NCI-H2029 (cell line): ENCODE measurements at regions not wholly inside any gene's neighbourhood (a gene's known extent, or its start where the extent isn't known, plus 50 kb on each side); places are given as distances from the start of the nearest gene placed in this dataset.
"Not testable (repeated sequence)": the region's sequence is repeated elsewhere in the genome, so short reads cannot be mapped to it uniquely, and the experiment has no call there.

ENCODE experiments used
- DNase-seq: peaks from one replicate; lab custom pipeline; 2025; lab: John Stamatoyannopoulos, UW

DNA sequence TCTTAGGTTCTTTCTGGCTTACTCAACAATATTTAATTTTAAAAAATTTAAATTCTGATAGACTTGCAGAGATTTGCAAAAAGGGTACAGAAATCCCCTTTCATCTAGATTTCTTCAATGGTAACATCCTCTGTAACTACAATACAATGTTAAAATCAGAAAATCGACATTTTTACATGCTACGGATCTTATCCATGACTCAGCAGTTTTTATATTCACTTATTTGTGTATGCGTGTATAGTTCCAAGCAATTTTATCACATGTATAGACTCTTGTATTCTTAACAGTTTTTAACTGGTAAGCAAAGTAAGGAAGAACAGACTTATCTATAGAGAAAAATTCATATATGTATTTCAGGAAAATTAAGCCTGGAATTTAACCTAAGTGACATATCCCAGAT, 256.1 kb upstream of the MEX3C start:
- DNase-seq: no peak

DNA sequence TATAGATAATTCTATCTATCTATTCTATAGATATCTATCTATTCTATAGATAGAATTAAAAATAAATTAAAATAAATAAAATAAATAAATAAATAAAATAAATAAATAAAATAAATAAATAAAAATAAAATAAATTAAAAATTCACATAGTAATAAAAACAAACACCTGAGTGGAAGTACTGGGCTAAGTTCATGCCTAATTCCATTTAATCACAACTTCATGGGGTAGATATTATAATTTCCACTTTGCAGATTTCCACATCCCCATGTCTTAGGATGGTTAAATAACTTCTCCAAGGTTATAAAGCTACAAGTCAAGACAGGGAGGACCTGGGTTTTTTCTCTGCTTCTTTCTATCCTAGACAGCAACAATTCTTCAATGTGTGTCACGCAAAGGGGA, 261.4 kb upstream of the MEX3C start:
- DNase-seq: no peak

GRCh38 chr18:51461956-51462355, 264.5 kb upstream of the MEX3C start:
- no peak for DNase-seq

DNA sequence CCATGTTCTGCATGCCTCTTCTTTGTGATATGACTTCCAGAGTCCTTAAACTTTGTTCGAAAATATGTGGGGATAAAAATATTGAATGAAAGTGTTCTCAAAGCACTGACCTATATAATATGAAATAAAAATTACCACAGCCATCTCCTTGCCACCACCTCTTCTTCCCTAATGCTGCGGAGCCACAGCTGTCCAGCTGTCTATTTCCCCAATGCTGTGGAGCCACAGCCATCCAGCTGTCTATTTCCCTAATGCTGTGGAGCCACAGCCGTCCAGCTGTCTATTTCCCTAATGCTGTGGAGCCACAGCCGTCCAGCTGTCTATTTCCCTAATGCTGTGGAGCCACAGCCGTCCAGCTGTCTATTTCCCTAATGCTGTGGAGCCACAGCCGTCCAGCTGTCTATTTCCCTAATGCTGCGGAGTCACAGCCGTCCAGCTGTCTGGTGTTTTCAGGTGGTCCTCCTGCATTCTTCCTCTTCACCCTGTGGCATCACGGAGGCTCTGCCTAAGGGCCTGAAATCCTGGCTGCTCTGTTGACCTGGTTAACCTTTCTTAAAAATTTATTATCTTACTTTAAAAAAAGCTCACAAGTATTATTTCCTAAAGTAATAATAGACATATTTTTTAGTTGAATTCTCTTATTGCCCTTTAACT, 266.1 kb upstream of the MEX3C start:
- DNase-seq: no peak

GRCh38 chr18:51478908-51479307, 281.4 kb upstream of the MEX3C start:
- no peak for DNase-seq

- no peak for DNase-seq
Measured at GRCh38 chr18:51479736-51480135, 282.3 kb upstream of the MEX3C start.

GRCh38 chr18:51480407-51481261, 283.2 kb upstream of the MEX3C start:
- no peak for DNase-seq

GRCh38 chr18:51486735-51487366, 289.4 kb upstream of the MEX3C start:
- no peak for DNase-seq

- no peak for DNase-seq
Measured at GRCh38 chr18:51490417-51490816, 292.9 kb upstream of the MEX3C start.

DNA sequence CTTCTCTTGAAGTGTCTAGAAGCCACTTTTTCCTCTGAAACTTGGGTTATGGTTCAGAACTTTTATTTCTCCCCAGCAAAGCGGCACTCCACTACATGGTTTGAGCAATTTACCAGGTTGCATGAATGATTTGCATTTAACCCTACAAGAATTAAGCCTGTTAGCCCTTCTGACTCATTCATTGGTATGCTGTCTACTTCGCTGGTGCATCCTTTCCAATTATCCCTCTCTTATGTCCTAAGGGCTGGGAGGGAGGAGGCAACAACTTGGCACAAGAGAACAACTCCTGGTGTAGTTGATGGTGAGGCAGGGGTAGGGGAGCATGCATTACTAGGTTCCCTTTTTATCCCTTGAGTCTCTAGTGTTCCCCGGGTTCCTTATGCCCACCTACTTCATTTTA, 293.4 kb upstream of the MEX3C start:
- DNase-seq: no peak

DNA sequence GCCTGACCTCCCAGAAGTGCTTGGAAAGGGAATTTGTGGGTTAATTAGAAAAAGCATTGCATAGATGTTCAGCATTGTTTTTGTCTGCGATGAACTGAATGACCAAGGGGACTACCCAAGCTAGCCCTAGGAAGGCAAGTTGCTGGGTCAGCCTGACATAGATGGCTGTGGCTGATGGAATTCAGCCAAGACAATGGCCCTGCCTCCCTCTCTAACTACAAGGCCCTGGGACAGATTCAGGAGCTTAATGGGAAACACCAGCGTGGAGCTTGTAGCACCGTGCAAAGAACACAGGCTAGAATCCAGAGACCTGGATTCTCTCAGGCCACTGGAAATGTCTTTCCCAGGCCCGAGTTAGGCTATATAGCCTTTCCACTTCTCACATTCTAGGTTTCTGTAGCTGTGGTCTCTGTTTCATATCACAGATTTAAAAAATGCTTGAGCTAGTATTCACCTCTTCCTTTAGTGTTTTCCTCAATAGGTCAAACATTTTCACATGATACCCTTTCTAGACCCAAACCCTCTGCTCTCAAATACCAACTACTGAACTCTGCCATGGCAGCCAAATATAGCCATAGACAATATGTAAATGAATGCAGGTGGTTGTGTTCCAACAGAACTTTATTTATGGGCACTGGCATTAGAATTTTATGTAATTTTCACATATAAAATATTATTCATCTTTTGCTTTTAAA, 294.3 kb upstream of the MEX3C start:
- no peak for DNase-seq

- no peak for DNase-seq
Measured at GRCh38 chr18:51498085-51498855, 300.8 kb upstream of the MEX3C start.

- no peak for DNase-seq
Measured at GRCh38 chr18:51503351-51503750, 305.9 kb upstream of the MEX3C start.

GRCh38 chr18:51506811-51507210, 309.3 kb upstream of the MEX3C start:
- DNase-seq: no peak

GRCh38 chr18:51508410-51508809, 310.9 kb upstream of the MEX3C start:
- DNase-seq: not testable (repeated sequence)

GRCh38 chr18:51510020-51510419, 312.5 kb upstream of the MEX3C start:
- no peak for DNase-seq

DNA sequence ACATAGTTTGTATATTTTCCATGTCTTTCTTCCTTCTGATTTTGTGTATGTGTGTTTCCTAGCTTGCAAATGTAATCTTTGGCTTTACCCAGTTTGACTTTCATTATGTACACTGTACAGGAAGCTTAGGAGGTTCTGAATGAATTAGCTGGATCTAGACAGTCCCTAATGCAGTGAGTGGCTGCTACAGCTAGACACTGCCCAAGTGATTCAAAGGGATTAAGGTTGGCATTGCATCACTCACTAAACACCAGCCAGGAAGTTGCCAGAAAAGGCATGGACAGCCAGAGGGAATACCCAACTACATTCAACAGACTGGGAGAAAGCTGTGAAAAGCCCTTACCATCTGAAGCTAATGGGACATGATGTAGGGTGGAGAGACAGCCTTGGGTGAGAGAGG, 316.0 kb upstream of the MEX3C start:
- no peak for DNase-seq

- no peak for DNase-seq
Measured at GRCh38 chr18:51514128-51514527, 316.6 kb upstream of the MEX3C start.

DNA sequence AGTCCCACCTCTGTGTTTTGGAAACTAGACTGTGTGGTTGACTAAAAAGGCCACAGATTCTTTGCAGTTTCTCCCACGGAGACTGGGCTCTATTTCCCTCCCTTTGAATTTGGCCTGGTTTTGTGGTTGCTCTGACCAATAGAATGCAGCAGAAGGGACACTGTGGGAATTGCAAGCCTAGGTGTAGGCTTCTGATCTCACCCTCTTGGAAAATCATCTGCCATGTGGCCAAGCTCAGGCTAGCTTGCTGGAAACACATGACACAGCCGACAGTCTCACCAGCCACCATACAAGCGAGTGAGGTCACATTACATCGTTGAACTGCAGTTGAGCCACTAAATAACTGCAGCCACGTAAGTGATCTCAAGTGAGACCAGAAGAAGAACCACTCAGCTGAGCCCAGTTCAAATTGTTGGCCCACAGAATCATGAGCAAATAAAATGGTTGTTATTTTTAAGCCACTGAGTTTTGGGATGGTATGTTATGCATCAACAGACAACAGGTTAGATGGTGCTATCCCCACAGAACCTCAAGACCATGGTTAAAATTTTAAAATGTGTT, 319.1 kb upstream of the MEX3C start:
- no peak for DNase-seq

DNA sequence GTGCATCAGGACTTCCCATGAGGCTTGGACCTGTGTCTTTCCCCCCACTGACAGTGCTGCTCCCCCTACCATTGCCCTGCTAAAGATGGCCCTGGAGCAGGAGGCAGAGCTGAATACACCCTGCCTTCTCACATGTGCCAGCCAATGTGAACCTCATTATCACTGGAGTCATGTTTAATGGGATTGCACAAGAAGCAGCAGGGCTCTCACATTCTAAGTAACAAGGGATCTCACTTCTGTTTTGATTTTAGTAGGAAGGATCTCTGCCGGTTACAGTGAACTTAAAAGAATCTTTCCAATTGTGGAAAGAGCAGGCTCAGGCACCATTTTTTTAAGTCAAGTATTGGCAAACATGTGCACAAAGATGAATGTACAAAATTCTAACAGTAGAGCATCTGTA, 322.1 kb upstream of the MEX3C start:
- no peak for DNase-seq

- no peak for DNase-seq
Measured at GRCh38 chr18:51520676-51521180, 323.2 kb upstream of the MEX3C start.
